GM12865 (cell line): ENCODE measurements at regions not wholly inside any gene's neighbourhood (a gene's known extent, or its start where the extent isn't known, plus 50 kb on each side); places are given as distances from the start of the nearest gene placed in this dataset.
"Not testable (repeated sequence)": the region's sequence is repeated elsewhere in the genome, so short reads cannot be mapped to it uniquely, and the experiment has no call there.

ENCODE experiments used
- DNase-seq: peaks from one replicate; pipeline ENCODE4 v3.0.0; 2010; ENCODE audit warnings: low read depth
- H3K4me3 ChIP-seq: 2 replicates; pipeline ENCODE4 v1.5.1; 2011; ENCODE audit warnings: mild to moderate bottlenecking, low read depth, low read length, control low read depth
- TF ChIP-seq, protein P1 (sequence below): IDR thresholded peaks from 2 replicates; pipeline ENCODE4 v1.5.1; 2011; ENCODE audit warnings: low read length, control low read depth, low read depth, inconsistent platforms; ENCODE audit not compliant: insufficient read depth; ENCODE audit errors: missing control alignments

DNA sequence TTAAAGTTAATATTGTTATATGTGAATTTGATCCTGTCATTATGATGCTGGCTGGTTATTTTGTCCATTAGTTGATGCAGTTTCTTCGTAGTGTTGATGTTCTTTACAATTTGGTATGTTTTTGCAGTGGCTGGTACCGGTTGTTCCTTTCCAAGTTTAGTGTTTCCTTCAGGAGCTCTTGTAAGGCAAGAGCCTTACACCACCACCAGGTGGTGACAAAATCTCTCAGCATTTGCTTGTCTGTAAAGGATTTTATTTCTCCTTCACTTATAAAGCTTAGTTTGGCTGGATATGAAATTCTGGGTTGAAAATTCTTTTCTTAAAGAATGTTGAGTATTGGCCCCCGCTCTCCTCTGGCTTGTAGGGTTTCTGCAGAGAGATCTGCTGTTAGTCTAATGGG, 86.4 kb upstream of the UNC13C start:
- peak; percentile 2 for DNase-seq
- H3K4me3 ChIP-seq, result not testable (repeated sequence)
- TF ChIP-seq, protein P1, sequence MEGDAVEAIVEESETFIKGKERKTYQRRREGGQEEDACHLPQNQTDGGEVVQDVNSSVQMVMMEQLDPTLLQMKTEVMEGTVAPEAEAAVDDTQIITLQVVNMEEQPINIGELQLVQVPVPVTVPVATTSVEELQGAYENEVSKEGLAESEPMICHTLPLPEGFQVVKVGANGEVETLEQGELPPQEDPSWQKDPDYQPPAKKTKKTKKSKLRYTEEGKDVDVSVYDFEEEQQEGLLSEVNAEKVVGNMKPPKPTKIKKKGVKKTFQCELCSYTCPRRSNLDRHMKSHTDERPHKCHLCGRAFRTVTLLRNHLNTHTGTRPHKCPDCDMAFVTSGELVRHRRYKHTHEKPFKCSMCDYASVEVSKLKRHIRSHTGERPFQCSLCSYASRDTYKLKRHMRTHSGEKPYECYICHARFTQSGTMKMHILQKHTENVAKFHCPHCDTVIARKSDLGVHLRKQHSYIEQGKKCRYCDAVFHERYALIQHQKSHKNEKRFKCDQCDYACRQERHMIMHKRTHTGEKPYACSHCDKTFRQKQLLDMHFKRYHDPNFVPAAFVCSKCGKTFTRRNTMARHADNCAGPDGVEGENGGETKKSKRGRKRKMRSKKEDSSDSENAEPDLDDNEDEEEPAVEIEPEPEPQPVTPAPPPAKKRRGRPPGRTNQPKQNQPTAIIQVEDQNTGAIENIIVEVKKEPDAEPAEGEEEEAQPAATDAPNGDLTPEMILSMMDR, result peak; percentile 8

DNA sequence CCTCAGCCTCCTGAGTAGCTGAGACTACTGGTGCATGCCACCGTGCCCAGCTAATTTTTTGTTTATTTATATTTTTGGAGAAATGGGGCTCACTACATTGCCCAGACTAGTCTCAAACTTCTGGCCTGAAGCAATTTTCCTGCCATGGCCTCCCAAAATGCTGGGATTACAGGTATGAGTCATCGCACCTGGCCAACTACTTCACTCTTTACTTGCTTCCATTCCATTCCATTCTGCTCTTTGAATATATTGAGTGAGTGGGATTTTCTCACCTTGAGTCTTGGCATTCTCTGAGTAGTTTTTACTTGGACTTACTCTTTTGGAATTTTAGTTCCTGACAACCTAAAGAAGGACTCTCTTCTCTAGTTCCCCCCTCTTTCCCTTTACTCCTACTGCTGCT, 93.8 kb upstream of the UNC13C start:
- no peak for DNase-seq
- TF ChIP-seq, protein P1, result no peak

DNA sequence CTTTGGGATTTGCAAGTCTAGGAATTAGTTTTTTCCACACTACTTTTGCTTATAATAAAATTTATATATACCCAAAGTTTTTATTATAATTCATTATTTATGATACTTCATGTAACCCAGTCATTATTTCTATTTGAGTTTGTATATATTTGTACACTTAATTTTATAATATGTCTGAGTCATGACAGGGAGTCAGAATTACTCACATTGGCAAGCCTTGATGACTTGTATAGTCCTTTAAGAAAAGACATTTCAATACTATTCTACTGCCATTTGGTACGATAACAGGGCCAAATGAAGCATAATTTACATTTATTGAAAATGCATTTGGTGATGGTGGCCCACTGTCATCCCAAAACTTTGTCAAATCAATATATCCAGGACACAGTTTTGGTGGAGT, 95.9 kb upstream of the UNC13C start:
- H3K4me3 ChIP-seq, result no peak overlapping the region
- DNase-seq, result no peak
- TF ChIP-seq, protein P1, result no peak

More for the DNA sequence above, 93.8 kb upstream of the UNC13C start:
- no peak overlapping the region for H3K4me3 ChIP-seq

DNA sequence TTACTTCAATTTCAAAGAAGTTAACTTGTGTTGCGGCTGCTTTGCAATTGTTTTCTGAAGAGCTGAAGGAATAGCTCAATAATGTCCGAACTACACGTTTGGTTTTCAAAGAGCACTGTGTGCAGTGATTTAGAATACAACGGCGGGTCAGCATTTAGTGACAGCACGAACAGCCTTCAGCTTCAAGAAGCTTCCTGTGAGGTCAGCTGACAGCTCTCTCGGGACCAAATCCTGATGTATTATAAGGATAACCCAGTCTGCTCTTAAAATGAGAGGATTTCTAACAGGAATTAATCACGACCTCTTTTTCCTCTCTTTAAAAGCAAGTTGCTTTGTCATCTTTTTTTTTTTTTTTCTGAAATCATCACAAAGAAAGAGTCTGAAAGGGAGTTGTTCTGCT, 97.9 kb upstream of the UNC13C start:
- TF ChIP-seq, protein P1, result no peak
- no peak for DNase-seq
- no peak overlapping the region for H3K4me3 ChIP-seq

DNA sequence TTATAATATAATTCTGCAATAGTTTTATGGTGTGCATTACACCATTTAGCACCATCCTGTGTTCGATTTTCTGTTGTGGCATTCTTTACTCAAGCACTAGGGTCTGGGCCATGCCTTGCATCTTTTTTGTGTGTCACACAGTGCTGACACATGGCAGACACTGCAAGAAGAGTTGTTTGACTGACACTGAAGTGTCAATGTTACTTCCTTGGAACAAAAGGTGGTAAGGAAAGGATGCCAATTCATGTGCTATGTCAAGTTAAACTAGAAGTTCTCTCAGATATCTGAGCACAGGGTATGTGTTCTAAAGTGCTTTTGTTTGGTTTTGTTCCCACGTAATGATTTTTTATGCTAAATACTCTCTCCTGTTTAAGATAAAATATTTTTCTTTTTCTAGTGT, 102.5 kb upstream of the UNC13C start:
- TF ChIP-seq, protein P1, result no peak
- H3K4me3 ChIP-seq, result no peak overlapping the region
- no peak for DNase-seq

DNA sequence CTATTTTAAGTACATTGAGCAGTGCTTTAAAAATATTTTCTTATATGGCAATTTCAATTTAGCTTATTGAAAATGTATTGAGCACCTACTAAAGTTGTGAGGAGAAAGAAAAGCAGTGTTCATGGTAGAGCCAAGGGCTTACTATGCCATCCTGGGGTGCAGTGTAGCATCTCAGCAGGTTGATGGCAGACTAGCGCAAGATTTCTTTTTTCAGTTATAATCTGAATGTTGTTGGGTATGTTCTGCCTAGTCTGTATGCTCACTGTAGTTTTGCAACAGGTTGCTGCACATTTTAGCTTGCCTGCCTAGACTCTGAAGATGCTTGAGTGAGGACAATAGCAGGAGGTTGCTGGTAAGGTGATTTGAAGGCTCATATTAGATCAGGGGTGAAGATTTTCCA, 103.1 kb upstream of the UNC13C start:
- no peak for DNase-seq
- H3K4me3 ChIP-seq, result no peak overlapping the region
- TF ChIP-seq, protein P1, result no peak

DNA sequence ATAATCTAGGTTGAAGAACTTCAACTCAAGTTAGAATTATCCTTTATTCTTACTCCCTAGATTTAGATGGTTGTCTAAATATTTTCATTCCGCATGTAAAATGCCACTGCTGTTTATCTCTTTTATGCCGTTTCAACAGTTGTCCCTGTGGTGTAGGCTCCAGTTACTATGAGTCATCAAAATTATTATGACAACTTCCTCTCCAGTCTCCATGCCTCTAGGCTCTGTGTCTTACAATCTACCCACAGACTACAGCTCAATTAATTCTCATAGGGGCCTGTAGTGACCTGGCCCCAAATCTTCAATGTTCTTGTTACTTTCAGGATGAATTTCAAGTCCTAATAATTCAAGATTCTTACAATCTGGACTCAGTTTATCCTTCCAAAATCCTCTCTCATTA, 105.8 kb upstream of the UNC13C start:
- no peak for DNase-seq
- TF ChIP-seq, protein P1, result no peak
- no peak overlapping the region for H3K4me3 ChIP-seq
